A549 (cell line): ENCODE measurements at regions not wholly inside any gene's neighbourhood (a gene's known extent, or its start where the extent isn't known, plus 50 kb on each side); places are given as distances from the start of the nearest gene placed in this dataset.

Experiments
- CEBPB ChIP-seq, 2 experiments: fragments of >200 bp in 1 of 2; sonication (Bioruptor Twin) in 1 of 2; formaldehyde crosslinking in 1 of 2; IDR thresholded peaks; 2 replicates each; pipeline ENCODE4 v1.6.1; 2012 to 2016
- CTCF ChIP-seq: fragments of >200 bp; sonication (Bioruptor Twin); formaldehyde crosslinking; IDR thresholded peaks from 3 replicates; pipeline ENCODE4 v1.5.1; 2016
- MAFK ChIP-seq: fragments of 450-650 bp; IDR thresholded peaks from 2 replicates; pipeline ENCODE4 v1.6.1; 2014; ENCODE audit not compliant: partially characterized antibody
- PBX3 ChIP-seq: IDR thresholded peaks from 2 replicates; pipeline ENCODE4 v1.6.1; 2012

- TF ChIP-seq CTCF (no peak), MAFK (no peak), PBX3 (no peak), CEBPB (IDR thresholded peaks at IDR 0.05) (no peak)
Measured at GRCh38 chr10:128529225-128529624, 403.0 kb upstream of the MKI67 start.
